Neural progenitor cell (in vitro differentiated cells): ENCODE measurements at regions not wholly inside any gene's neighbourhood (a gene's known extent, or its start where the extent isn't known, plus 50 kb on each side); places are given as distances from the start of the nearest gene placed in this dataset.

ENCODE experiments used
- DNase-seq: peaks from one replicate; pipeline ENCODE4 v3.0.0-alpha.2; 2016; ENCODE audit warnings: low spot score
- H2AFZ ChIP-seq: fragments of 200-600 bp; sonication (generic); replicated peaks from 2 replicates; pipeline ENCODE4 v1.6.1; 2016; ENCODE audit warnings: antibody characterized with exemption
- H3F3A ChIP-seq: fragments of 200-600 bp; sonication (generic); 2 replicates; pipeline ENCODE4 v1.6.1; 2016; ENCODE audit warnings: antibody characterized with exemption, low read depth
- H3K27ac ChIP-seq: fragments of 200-600 bp; sonication (generic); 2 replicates; pipeline ENCODE4 v1.5.1; 2016; ENCODE audit warnings: mild to moderate bottlenecking
- H3K27me3 ChIP-seq: fragments of 200-600 bp; sonication (generic); 2 replicates; pipeline ENCODE4 v1.6.1; 2016; ENCODE audit warnings: mild to moderate bottlenecking, moderate library complexity
- H3K36me3 ChIP-seq: fragments of 200-600 bp; sonication (generic); 2 replicates; pipeline ENCODE4 v1.5.1; 2016
- H3K4me1 ChIP-seq: fragments of 200-600 bp; sonication (generic); 2 replicates; pipeline ENCODE4 v1.6.1; 2016; ENCODE audit warnings: mixed run types
- H3K4me2 ChIP-seq: fragments of 200-600 bp; sonication (generic); 2 replicates; pipeline ENCODE4 v1.6.1; 2016
- H3K4me3 ChIP-seq: fragments of 200-600 bp; sonication (generic); 2 replicates; pipeline ENCODE4 v1.5.1; 2016
- H3K79me2 ChIP-seq: fragments of 200-600 bp; sonication (generic); 2 replicates; pipeline ENCODE4 v1.6.1; 2016; ENCODE audit warnings: low read depth
- H3K9ac ChIP-seq: fragments of 200-600 bp; sonication (generic); 2 replicates; pipeline ENCODE4 v1.6.1; 2016
- H3K9me3 ChIP-seq: fragments of 200-600 bp; sonication (generic); 2 replicates; pipeline ENCODE4 v1.5.1; 2016; ENCODE audit warnings: low read depth
- H4K20me1 ChIP-seq: fragments of 200-600 bp; sonication (generic); 2 replicates; pipeline ENCODE4 v1.6.1; 2016; ENCODE audit warnings: low read depth
- H3K27ac Mint-ChIP-seq: 3 replicates; pipeline ENCODE4 v1.8.0; 2021; ENCODE audit warnings: mixed read lengths
- H3K27me3 Mint-ChIP-seq: 2 replicates; pipeline ENCODE4 v1.8.0; 2022; ENCODE audit warnings: low read depth, mild to moderate bottlenecking, inconsistent platforms, moderate library complexity, mixed read lengths; ENCODE audit not compliant: insufficient read depth
- H3K36me3 Mint-ChIP-seq: 3 replicates; pipeline ENCODE4 v1.8.0; 2021; ENCODE audit warnings: mixed read lengths
- H3K4me1 Mint-ChIP-seq: 3 replicates; pipeline ENCODE4 v1.8.0; 2021; ENCODE audit warnings: mixed read lengths
- H3K4me3 Mint-ChIP-seq: 3 replicates; pipeline ENCODE4 v1.8.0; 2021; ENCODE audit warnings: mild to moderate bottlenecking, moderate library complexity, mixed read lengths
- H3K9me3 Mint-ChIP-seq: 3 replicates; pipeline ENCODE4 v1.8.0; 2020; ENCODE audit warnings: mixed read lengths
- CTCF ChIP-seq: fragments of 200-600 bp; sonication (generic); IDR thresholded peaks from 2 replicates; pipeline ENCODE4 v1.5.1; 2017; ENCODE audit warnings: antibody characterized with exemption, mild to moderate bottlenecking
- EZH2 ChIP-seq: fragments of 200-600 bp; sonication (generic); IDR thresholded peaks from 2 replicates; pipeline ENCODE4 v1.6.1; 2017; ENCODE audit warnings: antibody characterized with exemption, mild to moderate bottlenecking, moderate library complexity
- EZH2phosphoT487 ChIP-seq: fragments of 200-600 bp; sonication (generic); IDR thresholded peaks from 2 replicates; pipeline ENCODE4 v1.6.1; 2017; ENCODE audit warnings: antibody characterized with exemption

GRCh38 chr7:16357474-16357873 is 63.9 kb downstream of the CRPPA start:
- no peak overlapping the region for H3K4me2 ChIP-seq
- TF ChIP-seq CTCF = no peak
- no peak for TF ChIP-seq EZH2
- TF ChIP-seq EZH2phosphoT487 = no peak
- Mint-ChIP-seq H3K27ac (no peak overlapping the region), H3K4me1 (no peaks in the 10 kb centered on the region), H3K36me3 (no peaks in the 10 kb centered on the region), H3K4me3 (no peak overlapping the region), H3K9me3 (no peaks in the 10 kb centered on the region), H3K27me3 (no peaks in the 10 kb centered on the region)
- H3F3A ChIP-seq = no peaks in the 10 kb centered on the region
- H3K36me3 ChIP-seq = no peaks in the 10 kb centered on the region
- no peaks in the 10 kb centered on the region for H3K4me1 ChIP-seq
- H3K9me3 ChIP-seq = no peaks in the 10 kb centered on the region
- H3K9ac ChIP-seq = no peak overlapping the region
- no peak overlapping the region for H2AFZ ChIP-seq
- no peaks in the 10 kb centered on the region for H3K79me2 ChIP-seq
- H4K20me1 ChIP-seq = no peaks in the 10 kb centered on the region
- H3K4me3 ChIP-seq = no peak overlapping the region
- DNase-seq = no peak
- H3K27me3 ChIP-seq = no peaks in the 10 kb centered on the region
- no peak overlapping the region for H3K27ac ChIP-seq

DNA sequence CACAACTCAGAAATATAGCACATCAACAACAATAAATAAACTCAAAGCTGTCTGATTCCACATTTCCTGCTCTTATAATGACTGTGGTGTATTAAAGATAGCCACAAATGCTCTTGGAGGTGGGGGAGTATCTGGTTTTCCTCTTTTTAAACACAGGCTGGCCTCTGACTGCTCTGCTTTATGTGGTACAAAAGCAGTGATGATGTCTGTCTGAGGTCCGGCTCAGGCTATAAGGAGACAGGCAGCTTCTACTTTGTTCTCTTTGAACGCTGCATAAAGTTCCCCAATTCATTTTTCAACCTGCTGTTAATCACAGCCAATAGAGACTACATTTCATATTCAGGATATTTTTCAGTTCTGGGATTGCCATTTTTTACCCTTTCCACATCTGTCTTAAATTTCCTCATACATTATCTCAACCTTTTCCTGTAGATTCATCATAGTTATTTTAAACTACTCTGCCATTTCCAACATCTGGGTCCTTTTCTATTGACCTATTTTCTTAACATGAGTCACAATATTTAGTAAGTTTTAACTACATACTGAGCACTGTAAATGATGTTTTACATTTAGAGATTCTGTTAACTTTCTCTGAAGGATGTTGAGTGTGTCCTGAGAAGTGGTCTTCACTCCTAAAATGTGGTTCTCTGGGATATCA is 64.9 kb downstream of the CRPPA start:
- H4K20me1 ChIP-seq = no peaks in the 10 kb centered on the region
- H3K9ac ChIP-seq = no peak overlapping the region
- no peaks in the 10 kb centered on the region for H3K79me2 ChIP-seq
- no peak for DNase-seq
- peaks cover 3% of the 10 kb centered on the region for H3K9me3 Mint-ChIP-seq
- H3K27me3 Mint-ChIP-seq = no peaks in the 10 kb centered on the region
- H3K4me3 ChIP-seq = no peak overlapping the region
- no peaks in the 10 kb centered on the region for H3K4me1 Mint-ChIP-seq
- H3K27ac ChIP-seq = no peak overlapping the region
- no peak overlapping the region for H2AFZ ChIP-seq
- no peak overlapping the region for H3K4me2 ChIP-seq
- H3K27ac Mint-ChIP-seq = no peak overlapping the region
- H3K27me3 ChIP-seq = no peaks in the 10 kb centered on the region
- no peaks in the 10 kb centered on the region for H3K36me3 Mint-ChIP-seq
- TF ChIP-seq EZH2 (no peak), CTCF (no peak)
- no peaks in the 10 kb centered on the region for H3F3A ChIP-seq
- no peaks in the 10 kb centered on the region for H3K36me3 ChIP-seq
- H3K4me1 ChIP-seq = no peaks in the 10 kb centered on the region
- no peaks in the 10 kb centered on the region for H3K9me3 ChIP-seq
- H3K4me3 Mint-ChIP-seq = no peak overlapping the region

- Histone ChIP-seq H3K4me2 (no peak overlapping the region), H3K27me3 (no peaks in the 10 kb centered on the region), H3K9me3 (no peaks in the 10 kb centered on the region), H4K20me1 (no peaks in the 10 kb centered on the region), H3K4me1 (no peaks in the 10 kb centered on the region), H2AFZ (no peak overlapping the region), H3K36me3 (no peaks in the 10 kb centered on the region), H3K79me2 (no peaks in the 10 kb centered on the region), H3K9ac (no peak overlapping the region), H3K4me3 (no peak overlapping the region), H3K27ac (no peak overlapping the region), H3F3A (no peaks in the 10 kb centered on the region)
- Mint-ChIP-seq H3K27me3 (no peaks in the 10 kb centered on the region), H3K9me3 (peaks cover 3% of the 10 kb centered on the region), H3K4me1 (no peaks in the 10 kb centered on the region), H3K36me3 (no peaks in the 10 kb centered on the region), H3K4me3 (no peak overlapping the region), H3K27ac (no peak overlapping the region)
- no peak for TF ChIP-seq EZH2
- TF ChIP-seq CTCF = no peak
- TF ChIP-seq EZH2phosphoT487 = no peak
- DNase-seq = no peak
Observed at GRCh38 chr7:16354573-16354972, 66.8 kb downstream of the CRPPA start.
